Astrocyte of the spinal cord (primary cell): ENCODE measurements at regions not wholly inside any gene's neighbourhood (a gene's known extent, or its start where the extent isn't known, plus 50 kb on each side); places are given as distances from the start of the nearest gene placed in this dataset.
"Not testable (repeated sequence)": the region's sequence is repeated elsewhere in the genome, so short reads cannot be mapped to it uniquely, and the experiment has no call there.

Experiments
- DNase-seq: peaks from one replicate; pipeline ENCODE4 v3.0.0; 2011; ENCODE audit warnings: low read depth, low spot score
- H3K4me3 ChIP-seq: 2 replicates; pipeline ENCODE4 v1.5.1; 2011; ENCODE audit warnings: low read depth, mild to moderate bottlenecking, low read length, moderate library complexity
- CTCF ChIP-seq: IDR thresholded peaks from 2 replicates; pipeline ENCODE4 v1.5.1; 2012; ENCODE audit warnings: low read depth, mild to moderate bottlenecking, low read length, inconsistent platforms
- in situ Hi-C: cut with HindIII; loops from 2 replicates; pipeline ENCODE4 v1.10.0; 2017; ENCODE audit warnings: low sequenced_read_pairs

- DNase-seq = no peak
- TF ChIP-seq CTCF = no peak
- no peak overlapping the region for H3K4me3 ChIP-seq
- in situ Hi-C loops = no loop called here
Measured at GRCh38 chr4:130073145-130073790, 977.3 kb downstream of the C4orf33 start.

- no peak for DNase-seq
- H3K4me3 ChIP-seq = no peak overlapping the region
- TF ChIP-seq CTCF = no peak
- in situ Hi-C loops = no loop called here
Measured at GRCh38 chr4:130074096-130074495, 978.1 kb downstream of the C4orf33 start.

GRCh38 chr4:130077275-130077674, 981.3 kb downstream of the C4orf33 start:
- H3K4me3 ChIP-seq = no peak overlapping the region
- in situ Hi-C loops = no loop called here
- no peak for TF ChIP-seq CTCF
- DNase-seq = peak; percentile 20

GRCh38 chr4:130079027-130079426, 983.1 kb downstream of the C4orf33 start:
- DNase-seq, H3K4me3 ChIP-seq, in situ Hi-C loops: not testable (repeated sequence)

GRCh38 chr4:130080872-130081451, 985.0 kb downstream of the C4orf33 start:
- H3K4me3 ChIP-seq = no peak overlapping the region
- DNase-seq = no peak
- in situ Hi-C loops = no loop called here
- no peak for TF ChIP-seq CTCF

GRCh38 chr4:130090427-130090826, 994.5 kb downstream of the C4orf33 start:
- no peak for TF ChIP-seq CTCF
- H3K4me3 ChIP-seq = no peak overlapping the region
- no peak for DNase-seq
- in situ Hi-C loops = no loop called here

- TF ChIP-seq CTCF = no peak
- in situ Hi-C loops = no loop called here
Measured at GRCh38 chr4:130092187-130093015, 996.4 kb downstream of the C4orf33 start.

More at GRCh38 chr4:130092187-130093015, 996.4 kb downstream of the C4orf33 start:
- no peak overlapping the region for H3K4me3 ChIP-seq
- DNase-seq = no peak
